ENCODE measurements at regions not wholly inside any gene's neighbourhood (a gene's known extent, or its start where the extent isn't known, plus 50 kb on each side); places are given as distances from the start of the nearest gene placed in this dataset.

GRCh38 chr13:105414639-105415038 is 1120.8 kb downstream of the EFNB2 start:
- TF ChIP-seq CTCF (IDR thresholded peaks at IDR 0.05) (no peak), POLR2A (IDR thresholded peaks at IDR 0.05) (no peak)
